CD4-positive, alpha-beta T cell treated with Interleukin-4 for 4 hours (primary cell): ENCODE measurements at regions not wholly inside any gene's neighbourhood (a gene's known extent, or its start where the extent isn't known, plus 50 kb on each side); places are given as distances from the start of the nearest gene placed in this dataset.
"Not testable (repeated sequence)": the region's sequence is repeated elsewhere in the genome, so short reads cannot be mapped to it uniquely, and the experiment has no call there.

Source experiments
- DNase-seq: peaks from one replicate; pipeline ENCODE4 v3.0.0-alpha.2; 2020

GRCh38 chr4:19123681-19124080 lies 1102.1 kb upstream of the LCORL start:
- no peak for DNase-seq

GRCh38 chr4:19119904-19120560 lies 1098.5 kb upstream of the LCORL start:
- DNase-seq = no peak

- no peak for DNase-seq
Measured at GRCh38 chr4:19117022-19117421, 1095.5 kb upstream of the LCORL start.

- no peak for DNase-seq
Measured at GRCh38 chr4:19104176-19104575, 1082.6 kb upstream of the LCORL start.

GRCh38 chr4:19095491-19096046 lies 1074.0 kb upstream of the LCORL start:
- DNase-seq = no peak

DNA sequence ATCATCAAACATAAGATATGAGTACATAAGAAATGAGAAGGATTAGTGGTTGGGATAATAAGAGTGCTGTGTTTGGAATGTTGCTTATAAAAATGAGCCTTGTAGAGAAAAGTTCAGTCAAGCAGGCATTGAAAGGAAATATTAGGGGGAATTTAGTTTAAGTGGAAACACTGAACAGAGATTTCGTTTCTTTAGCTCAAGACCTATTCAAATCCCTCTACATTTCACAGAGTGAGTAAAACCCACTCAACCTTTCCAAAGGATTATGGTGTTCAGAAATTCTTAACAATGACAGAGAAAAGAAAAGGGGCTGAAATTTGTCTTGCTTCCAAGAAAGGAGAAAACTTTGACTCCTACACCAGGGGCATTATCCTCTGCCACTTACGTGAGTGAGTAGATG lies 1072.4 kb upstream of the LCORL start:
- no peak for DNase-seq

DNA sequence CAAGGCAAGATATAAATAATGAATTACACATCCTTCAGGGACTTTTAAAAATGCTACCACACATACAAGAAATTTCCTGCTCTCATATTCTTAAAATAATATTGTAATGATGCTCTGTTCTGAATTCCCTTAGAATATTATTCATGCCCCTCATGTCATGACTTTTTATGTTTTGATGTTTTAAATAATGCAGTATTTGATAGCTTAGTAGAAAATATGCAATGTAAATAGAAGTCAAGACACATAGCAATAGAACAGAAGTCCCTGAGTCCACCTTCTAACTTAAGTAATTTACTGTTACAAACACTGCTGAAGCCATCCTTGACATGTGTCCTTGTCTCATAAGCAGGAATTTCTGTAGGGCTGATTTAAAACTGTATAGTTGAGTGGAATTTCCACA lies 1071.2 kb upstream of the LCORL start:
- DNase-seq = no peak

DNA sequence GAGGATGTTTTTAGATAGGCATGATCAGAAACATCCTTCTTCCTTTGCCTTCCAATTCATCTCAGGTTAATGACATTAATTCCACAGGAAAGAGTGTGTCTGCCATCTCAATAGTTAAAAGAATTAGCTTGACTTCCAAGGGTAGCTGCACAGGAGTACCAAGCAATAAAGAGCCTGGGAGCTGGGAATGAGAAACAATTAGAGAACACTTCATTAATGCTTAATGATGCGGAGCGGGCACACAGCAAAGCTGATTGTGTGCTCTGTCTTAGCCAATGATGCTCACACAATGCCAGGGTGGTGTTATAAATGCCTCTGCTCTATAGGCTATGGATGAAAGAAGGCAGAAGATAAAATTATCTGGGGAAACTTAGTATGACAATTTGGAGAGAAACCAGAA lies 1052.5 kb upstream of the LCORL start:
- no peak for DNase-seq

DNA sequence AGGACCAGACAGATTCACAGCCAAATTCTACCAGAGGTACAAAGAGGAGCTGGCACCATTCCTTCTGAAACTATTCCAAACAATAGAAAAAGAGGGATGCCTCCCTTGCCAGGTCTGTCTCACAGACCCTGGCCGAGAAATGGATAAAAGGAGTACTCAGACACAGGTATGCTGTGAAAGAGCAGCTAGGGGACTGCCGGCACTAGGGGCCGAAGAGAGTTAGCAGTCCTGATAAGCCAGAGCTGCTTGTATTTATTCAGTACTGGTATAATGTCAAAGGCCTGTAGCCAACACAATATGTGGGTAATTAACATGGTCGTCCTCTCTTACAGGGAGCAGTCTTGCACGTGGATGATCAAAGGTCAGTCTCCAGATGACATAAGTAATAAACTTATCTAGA lies 1042.1 kb upstream of the LCORL start:
- DNase-seq = no peak

GRCh38 chr4:19054916-19055315 lies 1033.4 kb upstream of the LCORL start:
- no peak for DNase-seq

- no peak for DNase-seq
Measured at GRCh38 chr4:19051831-19052230, 1030.3 kb upstream of the LCORL start.

DNA sequence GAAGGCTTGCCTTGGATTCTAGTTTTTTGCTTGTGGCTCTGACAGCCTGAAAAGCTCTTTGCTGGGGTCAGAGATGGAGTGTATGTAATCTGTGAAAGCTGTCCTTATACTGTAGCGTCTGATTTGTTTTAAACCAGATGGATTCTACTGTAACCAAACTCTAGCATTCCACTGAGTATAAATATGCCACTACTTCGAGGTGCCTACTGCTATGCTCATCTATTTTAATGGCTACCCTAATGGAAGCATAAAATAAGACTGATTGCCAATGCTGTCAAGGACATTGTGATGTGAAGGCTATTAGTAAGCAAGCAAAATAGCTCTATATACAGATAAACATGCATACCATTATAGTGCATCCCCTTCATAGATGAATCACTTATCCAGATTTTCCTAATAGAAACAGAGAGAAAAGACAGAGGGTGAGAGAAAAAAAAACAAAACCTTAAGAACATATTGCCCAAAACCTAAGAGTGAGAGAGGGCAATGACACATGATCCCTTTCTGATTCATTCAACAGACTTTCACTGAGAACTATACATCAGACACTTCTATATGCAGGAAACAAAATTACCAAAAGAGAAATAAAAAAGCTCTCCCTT lies 1025.8 kb upstream of the LCORL start:
- DNase-seq = no peak

- no peak for DNase-seq
Measured at GRCh38 chr4:19039816-19040215, 1018.3 kb upstream of the LCORL start.

- no peak for DNase-seq
Measured at GRCh38 chr4:19038231-19038630, 1016.7 kb upstream of the LCORL start.

DNA sequence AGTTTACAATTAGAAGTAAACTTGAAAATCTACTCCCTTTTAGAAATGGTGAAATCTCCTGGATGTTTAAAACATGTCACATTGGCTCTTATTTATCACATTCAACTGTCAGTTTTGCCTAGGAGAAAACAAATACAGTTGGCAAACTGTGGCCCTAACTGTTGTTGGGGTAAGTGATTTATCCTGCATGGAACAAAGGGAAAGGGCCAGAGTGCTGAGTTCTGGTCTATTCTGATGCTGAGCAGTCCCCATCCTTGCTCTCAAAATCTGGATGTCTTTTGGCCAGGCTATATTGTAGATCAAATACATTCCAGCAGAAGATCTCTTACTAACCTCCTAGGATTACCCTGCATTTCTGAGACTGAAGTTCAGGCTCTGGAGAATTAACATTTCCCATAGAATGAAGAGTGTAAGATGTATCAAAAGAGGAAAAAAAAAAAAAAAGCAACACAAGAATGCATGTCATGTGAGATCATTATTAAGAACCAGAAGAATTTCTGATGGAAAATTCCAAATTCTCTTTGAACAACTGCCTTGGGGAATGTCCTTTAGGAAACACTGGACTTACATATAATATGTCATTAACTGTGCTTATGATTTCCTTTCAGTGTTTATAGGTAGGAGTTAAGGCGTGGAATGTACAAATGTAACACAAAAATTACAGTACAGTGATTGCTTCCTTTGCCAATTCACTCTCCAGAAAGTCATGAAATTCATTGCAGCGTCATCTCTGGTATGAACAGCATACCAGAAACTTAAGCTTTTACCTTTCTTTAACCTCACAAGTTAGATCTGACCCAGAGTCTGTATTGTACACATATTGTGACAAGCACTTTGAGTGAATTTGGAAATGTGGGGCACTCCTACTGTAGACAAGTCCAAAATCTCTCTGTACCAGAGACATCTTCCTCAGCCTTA lies 1012.5 kb upstream of the LCORL start:
- no peak for DNase-seq

GRCh38 chr4:19030536-19030935 lies 1009.0 kb upstream of the LCORL start:
- no peak for DNase-seq

GRCh38 chr4:19030048-19030447 lies 1008.5 kb upstream of the LCORL start:
- no peak for DNase-seq

DNA sequence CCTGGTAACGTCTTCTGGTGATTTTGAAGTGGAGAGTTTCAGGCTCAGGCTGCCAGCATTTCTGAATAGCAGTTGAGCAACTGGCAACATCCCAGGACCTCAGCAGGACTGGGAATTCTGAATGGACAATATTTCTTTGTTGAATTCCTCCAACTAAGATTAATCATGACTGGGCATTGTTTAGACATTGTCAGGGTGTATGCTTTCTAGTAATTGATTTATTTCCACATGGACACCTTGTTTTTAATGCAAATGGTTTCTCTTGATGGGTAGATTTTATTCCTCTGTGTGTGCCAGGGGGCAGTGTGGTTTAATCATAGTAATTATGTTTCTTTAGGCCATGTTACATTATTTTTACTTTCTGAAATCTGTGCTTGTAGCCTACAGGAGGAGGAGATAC lies 1004.7 kb upstream of the LCORL start:
- no peak for DNase-seq

- no peak for DNase-seq
Measured at GRCh38 chr4:19025031-19025430, 1003.5 kb upstream of the LCORL start.

DNA sequence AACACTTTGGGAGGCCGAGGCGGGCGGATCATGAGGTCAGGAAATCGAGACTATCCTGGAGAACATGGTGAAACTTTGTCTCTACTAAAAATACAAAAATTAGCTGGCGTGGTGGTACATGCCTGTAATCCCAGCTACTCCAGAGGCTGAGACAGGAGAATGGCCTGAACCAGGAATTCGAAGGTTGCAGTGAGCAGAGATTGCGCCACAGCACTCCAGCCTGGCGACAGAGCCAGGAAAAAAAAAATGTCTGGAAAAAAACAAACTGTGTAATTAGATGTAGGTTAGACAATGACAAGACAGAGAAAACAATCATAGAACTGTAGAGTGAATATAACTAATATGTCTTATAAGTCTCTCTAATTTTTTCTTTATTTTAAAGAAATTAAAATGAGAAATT lies 1002.5 kb upstream of the LCORL start:
- no peak for DNase-seq

GRCh38 chr4:19021617-19022016 lies 1000.1 kb upstream of the LCORL start:
- DNase-seq = no peak

- not testable (repeated sequence) for DNase-seq
Measured at GRCh38 chr4:19016550-19016949, 995.0 kb upstream of the LCORL start.

DNA sequence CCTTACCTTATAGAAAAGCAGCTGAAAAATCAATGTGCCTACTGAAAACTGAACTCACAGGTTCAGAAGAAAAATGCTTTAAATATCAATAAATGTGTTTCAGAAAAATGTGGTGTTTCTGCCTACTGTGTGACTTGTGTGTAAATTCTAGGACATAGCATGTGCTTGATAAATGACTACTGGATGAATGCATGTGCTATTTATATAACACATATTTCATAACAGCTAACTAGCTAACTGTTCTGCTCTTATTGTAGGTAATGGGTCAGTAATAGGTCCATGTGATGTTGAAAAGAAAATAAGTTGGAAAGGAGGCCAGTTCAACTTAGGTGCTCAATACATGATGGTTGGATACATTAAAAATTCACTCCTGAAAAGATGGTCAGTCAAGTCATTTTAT lies 993.0 kb upstream of the LCORL start:
- DNase-seq = no peak

DNA sequence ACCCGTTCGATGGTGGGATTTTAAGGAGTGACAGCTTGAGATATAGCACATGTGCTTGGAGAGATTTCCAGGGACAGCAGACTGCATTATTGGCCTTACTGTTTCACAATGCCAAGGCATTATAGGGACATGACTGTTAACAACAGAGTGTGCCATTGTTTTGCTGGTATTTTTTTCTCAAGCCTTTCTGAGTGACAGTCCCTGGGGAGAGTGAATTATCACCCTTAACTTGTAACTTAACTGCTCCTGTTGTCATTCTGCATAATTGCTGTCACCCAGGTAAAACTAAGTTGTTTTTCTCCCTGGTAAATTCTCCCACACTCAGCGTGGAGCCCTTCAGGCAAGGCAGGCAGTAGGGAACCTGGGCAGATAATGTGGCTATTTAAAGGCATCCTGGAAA lies 989.2 kb upstream of the LCORL start:
- DNase-seq = no peak
